ENCODE measurements at regions not wholly inside any gene's neighbourhood (a gene's known extent, or its start where the extent isn't known, plus 50 kb on each side); places are given as distances from the start of the nearest gene placed in this dataset.

DNA sequence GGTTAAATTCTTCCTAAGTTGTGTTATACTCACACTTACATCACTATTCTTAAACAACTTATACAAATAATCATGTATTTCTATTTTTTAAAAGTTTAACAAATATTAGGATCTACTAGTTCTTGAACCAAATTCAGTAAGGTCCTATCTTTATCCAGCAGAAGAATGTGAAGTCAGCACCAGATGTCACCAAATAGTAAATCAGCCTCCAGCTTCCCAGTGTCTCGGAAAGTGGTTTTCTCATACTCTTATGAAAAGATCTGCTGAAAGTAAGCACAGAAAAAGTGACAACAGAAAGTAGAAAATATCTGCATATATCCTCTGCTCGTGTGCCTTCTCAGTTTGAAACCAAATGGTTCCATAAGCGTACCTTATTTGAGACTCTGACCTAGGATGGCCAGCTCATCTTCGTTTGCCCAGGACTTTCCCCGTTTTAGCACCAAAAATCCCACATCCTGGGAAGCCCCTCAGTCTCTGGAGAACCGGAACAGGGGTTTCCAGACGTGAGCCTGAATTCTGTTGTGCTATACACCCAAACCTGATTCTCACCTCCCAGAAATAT, 98.0 kb upstream of the DCLK2 start:
- intact Hi-C loops (cut with DNase I): loop anchor here (5.0 kb wide), 1 partner anchor 692 kb away; no protein-coding TSS in a partner anchor
- no peaks in the 10 kb centered on the region for H3K4me1 ChIP-seq
- no peak overlapping the region for H3K4me3 ChIP-seq
- no peaks in the 10 kb centered on the region for H3K9me3 ChIP-seq
- DNase-seq (ENCODE audit: extremely low spot score in 2 of 2): no peak
- no peaks in the 10 kb centered on the region for H3K27me3 ChIP-seq
- H3K36me3 ChIP-seq: no peaks in the 10 kb centered on the region
- TF ChIP-seq, protein P1, sequence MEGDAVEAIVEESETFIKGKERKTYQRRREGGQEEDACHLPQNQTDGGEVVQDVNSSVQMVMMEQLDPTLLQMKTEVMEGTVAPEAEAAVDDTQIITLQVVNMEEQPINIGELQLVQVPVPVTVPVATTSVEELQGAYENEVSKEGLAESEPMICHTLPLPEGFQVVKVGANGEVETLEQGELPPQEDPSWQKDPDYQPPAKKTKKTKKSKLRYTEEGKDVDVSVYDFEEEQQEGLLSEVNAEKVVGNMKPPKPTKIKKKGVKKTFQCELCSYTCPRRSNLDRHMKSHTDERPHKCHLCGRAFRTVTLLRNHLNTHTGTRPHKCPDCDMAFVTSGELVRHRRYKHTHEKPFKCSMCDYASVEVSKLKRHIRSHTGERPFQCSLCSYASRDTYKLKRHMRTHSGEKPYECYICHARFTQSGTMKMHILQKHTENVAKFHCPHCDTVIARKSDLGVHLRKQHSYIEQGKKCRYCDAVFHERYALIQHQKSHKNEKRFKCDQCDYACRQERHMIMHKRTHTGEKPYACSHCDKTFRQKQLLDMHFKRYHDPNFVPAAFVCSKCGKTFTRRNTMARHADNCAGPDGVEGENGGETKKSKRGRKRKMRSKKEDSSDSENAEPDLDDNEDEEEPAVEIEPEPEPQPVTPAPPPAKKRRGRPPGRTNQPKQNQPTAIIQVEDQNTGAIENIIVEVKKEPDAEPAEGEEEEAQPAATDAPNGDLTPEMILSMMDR (IDR thresholded peaks at IDR 0.05): no peak
- TF ChIP-seq POLR2AphosphoS5 (IDR thresholded peaks at IDR 0.05; ENCODE audit: insufficient read depth in 1 of 2, low read depth in 1 of 2): no peak
- no peak for TF ChIP-seq POLR2A (IDR thresholded peaks at IDR 0.05)
- no peak overlapping the region for H3K27ac ChIP-seq

DNA sequence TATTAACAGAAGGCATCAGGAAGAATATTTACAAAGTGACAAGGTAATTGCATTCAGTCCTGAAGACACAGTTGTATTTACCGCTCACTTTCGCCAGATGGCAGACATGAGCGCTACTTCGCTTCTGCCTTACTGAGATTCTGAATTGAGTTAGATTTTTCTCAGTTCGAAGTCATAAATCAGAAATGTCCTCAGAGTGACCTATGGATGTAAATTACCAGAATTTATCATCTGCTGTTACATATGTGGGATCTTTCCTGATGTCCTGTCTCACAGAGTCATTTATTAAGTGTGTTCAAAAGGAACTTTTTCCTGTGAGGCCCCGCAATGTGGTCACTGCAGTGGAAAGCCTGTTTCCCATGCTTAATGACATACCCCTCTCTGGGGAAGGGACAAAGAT, 97.3 kb upstream of the DCLK2 start:
- H3K4me1 ChIP-seq: no peaks in the 10 kb centered on the region
- H3K36me3 ChIP-seq: no peaks in the 10 kb centered on the region
- intact Hi-C loops (cut with DNase I): loop anchor here (5.0 kb wide), 1 partner anchor 691 kb away; no protein-coding TSS in a partner anchor
- H3K27ac ChIP-seq: no peak overlapping the region
- H3K27me3 ChIP-seq: no peaks in the 10 kb centered on the region
- no peaks in the 10 kb centered on the region for H3K9me3 ChIP-seq
- DNase-seq (ENCODE audit: extremely low spot score in 2 of 2): no peak
- TF ChIP-seq POLR2AphosphoS5 (IDR thresholded peaks at IDR 0.05; ENCODE audit: insufficient read depth in 1 of 2, low read depth in 1 of 2) (no peak), POLR2A (IDR thresholded peaks at IDR 0.05) (no peak)
- TF ChIP-seq, protein P1 (IDR thresholded peaks at IDR 0.05): peak; percentile 5 to 51 (median 36)
- no peak overlapping the region for H3K4me3 ChIP-seq

DNA sequence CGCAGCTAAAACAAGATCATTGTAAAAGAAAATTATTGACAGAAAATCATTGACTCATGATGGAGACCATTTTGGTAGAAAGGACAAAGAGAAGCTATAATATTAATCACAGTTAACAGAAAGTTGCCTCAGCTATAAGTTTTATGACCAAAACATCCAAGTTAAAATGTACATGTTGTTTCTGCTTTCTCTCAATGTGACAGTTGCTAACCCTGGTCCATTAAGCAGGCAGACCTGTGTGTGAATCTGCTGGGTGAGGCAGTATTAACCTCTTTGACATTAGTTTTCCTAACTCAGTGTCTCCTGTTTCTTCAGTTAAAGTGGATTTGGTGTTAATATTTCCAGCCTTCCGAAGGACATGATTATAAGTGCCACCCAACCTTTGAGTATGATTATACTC, 94.8 kb upstream of the DCLK2 start:
- Histone ChIP-seq H3K27me3 (no peaks in the 10 kb centered on the region), H3K36me3 (no peaks in the 10 kb centered on the region), H3K9me3 (no peaks in the 10 kb centered on the region), H3K27ac (no peak overlapping the region), H3K4me1 (peaks cover 9% of the 10 kb centered on the region), H3K4me3 (no peak overlapping the region)
- intact Hi-C loops (cut with DNase I): loop anchor here (5.0 kb wide), 1 partner anchor 689 kb away; no protein-coding TSS in a partner anchor
- TF ChIP-seq POLR2A (IDR thresholded peaks at IDR 0.05): no peak
- no peak for TF ChIP-seq POLR2AphosphoS5 (IDR thresholded peaks at IDR 0.05; ENCODE audit: insufficient read depth in 1 of 2, low read depth in 1 of 2)
- TF ChIP-seq, protein P1 (IDR thresholded peaks at IDR 0.05): no peak
- no peak for DNase-seq (ENCODE audit: extremely low spot score in 2 of 2)

DNA sequence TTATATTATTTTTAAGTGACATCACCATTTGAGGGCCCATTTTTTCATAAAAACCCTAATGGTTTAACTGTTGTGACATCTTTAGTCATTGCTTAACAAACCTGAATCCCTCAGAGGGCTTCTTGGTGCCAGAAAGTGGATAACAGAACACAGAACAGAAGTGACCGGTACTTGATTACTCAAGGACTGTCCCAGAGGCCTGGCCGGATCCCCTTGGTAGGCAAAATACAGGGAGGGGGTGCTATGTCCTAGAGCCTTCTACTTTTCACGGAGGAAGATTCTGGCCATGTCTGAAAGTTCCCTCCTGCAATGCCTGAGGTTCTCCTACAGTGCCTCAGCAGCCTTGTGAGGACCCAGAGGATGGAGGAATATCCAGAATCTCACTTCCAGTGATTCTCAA, 94.3 kb upstream of the DCLK2 start:
- no peak for DNase-seq (ENCODE audit: extremely low spot score in 2 of 2)
- H3K27ac ChIP-seq: no peak overlapping the region
- H3K27me3 ChIP-seq: no peaks in the 10 kb centered on the region
- TF ChIP-seq POLR2AphosphoS5 (IDR thresholded peaks at IDR 0.05; ENCODE audit: insufficient read depth in 1 of 2, low read depth in 1 of 2) (no peak), POLR2A (IDR thresholded peaks at IDR 0.05) (no peak)
- TF ChIP-seq, protein P1 (IDR thresholded peaks at IDR 0.05): no peak
- no peak overlapping the region for H3K4me3 ChIP-seq
- intact Hi-C loops (cut with DNase I): loop anchor here (5.0 kb wide), 1 partner anchor 688 kb away; no protein-coding TSS in a partner anchor
- no peaks in the 10 kb centered on the region for H3K36me3 ChIP-seq
- no peaks in the 10 kb centered on the region for H3K9me3 ChIP-seq
- H3K4me1 ChIP-seq: peaks cover 9% of the 10 kb centered on the region

DNA sequence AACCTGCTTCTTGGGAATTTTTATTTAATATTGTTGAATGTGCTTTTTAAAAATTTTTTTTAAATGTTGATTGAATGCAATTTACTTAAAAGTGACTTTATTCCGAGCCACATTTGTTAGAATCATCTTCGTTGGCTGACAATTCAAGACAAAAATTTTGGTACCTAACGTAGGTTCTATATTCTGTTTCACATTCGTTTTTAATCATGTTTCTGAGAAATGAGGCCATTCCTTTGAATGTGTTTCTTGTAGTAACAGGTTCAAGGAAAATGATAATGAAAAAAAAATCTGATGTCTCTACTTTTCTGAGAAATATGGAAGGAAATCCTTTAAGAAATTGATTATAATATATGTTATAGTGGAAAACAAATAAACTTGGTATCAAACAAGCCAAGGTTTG, 92.3 kb upstream of the DCLK2 start:
- intact Hi-C loops (cut with DNase I): no loop called here
- Histone ChIP-seq H3K27ac (no peak overlapping the region), H3K9me3 (no peaks in the 10 kb centered on the region), H3K4me3 (no peak overlapping the region), H3K4me1 (peaks cover 9% of the 10 kb centered on the region), H3K36me3 (no peaks in the 10 kb centered on the region), H3K27me3 (no peaks in the 10 kb centered on the region)
- TF ChIP-seq POLR2A (IDR thresholded peaks at IDR 0.05): no peak
- no peak for TF ChIP-seq POLR2AphosphoS5 (IDR thresholded peaks at IDR 0.05; ENCODE audit: insufficient read depth in 1 of 2, low read depth in 1 of 2)
- TF ChIP-seq, protein P1 (IDR thresholded peaks at IDR 0.05): no peak
- DNase-seq (ENCODE audit: extremely low spot score in 2 of 2): no peak
